GM23338 (cell line): ENCODE measurements at regions not wholly inside any gene's neighbourhood (a gene's known extent, or its start where the extent isn't known, plus 50 kb on each side); places are given as distances from the start of the nearest gene placed in this dataset.

Experiments used
- ATAC-seq: fragments of 200-7000 bp; cut with Tn5 transposase; 3 replicates; pipeline ENCODE4 v1.9.1; 2020
- DNase-seq: peaks from one replicate; pipeline ENCODE4 v3.0.0-alpha.2; 2015; ENCODE audit warnings: low spot score
- H2AFZ ChIP-seq: fragments of 200-600 bp; sonication (generic); 2 replicates; pipeline ENCODE4 v1.8.0; 2016; ENCODE audit warnings: antibody characterized with exemption, mild to moderate bottlenecking, moderate library complexity
- H3F3A ChIP-seq: fragments of 200-600 bp; sonication (generic); replicated peaks from 2 replicates; pipeline ENCODE4 v1.8.0; 2017; ENCODE audit warnings: antibody characterized with exemption, mixed run types, low read depth
- H3K27ac ChIP-seq: fragments of 200-600 bp; sonication (generic); 2 replicates; pipeline ENCODE4 v1.6.1; 2016; ENCODE audit warnings: low read depth
- H3K27me3 ChIP-seq: fragments of 200-600 bp; sonication (generic); 2 replicates; pipeline ENCODE4 v1.8.0; 2016; ENCODE audit warnings: mild to moderate bottlenecking, mixed run types, moderate library complexity; ENCODE audit not compliant: insufficient read depth
- H3K36me3 ChIP-seq: fragments of 200-600 bp; sonication (generic); 2 replicates; pipeline ENCODE4 v1.8.0; 2016; ENCODE audit warnings: mild to moderate bottlenecking; ENCODE audit not compliant: insufficient read depth
- H3K4me1 ChIP-seq: fragments of 200-600 bp; sonication (generic); 2 replicates; pipeline ENCODE4 v1.8.0; 2016; ENCODE audit warnings: mild to moderate bottlenecking, moderate library complexity; ENCODE audit not compliant: insufficient read depth
- H3K4me2 ChIP-seq: fragments of 200-600 bp; sonication (generic); 2 replicates; pipeline ENCODE4 v1.7.1; 2017; ENCODE audit warnings: mixed run types
- H3K4me3 ChIP-seq: fragments of 200-600 bp; sonication (generic); 2 replicates; pipeline ENCODE4 v1.6.1; 2016; ENCODE audit warnings: mixed run types
- H3K79me2 ChIP-seq: fragments of 200-600 bp; sonication (generic); replicated peaks from 2 replicates; pipeline ENCODE4 v1.8.0; 2017; ENCODE audit warnings: mild to moderate bottlenecking; ENCODE audit not compliant: insufficient read depth
- H3K9me2 ChIP-seq: fragments of 200-600 bp; sonication (generic); 2 replicates; pipeline ENCODE4 v1.8.0; 2017; ENCODE audit not compliant: insufficient read depth
- H4K20me1 ChIP-seq: fragments of 200-600 bp; sonication (generic); replicated peaks from 2 replicates; pipeline ENCODE4 v1.8.0; 2017; ENCODE audit warnings: mild to moderate bottlenecking; ENCODE audit not compliant: insufficient read depth
- H3K27ac Mint-ChIP-seq: 2 replicates; pipeline ENCODE4 v1.8.0; 2020; ENCODE audit warnings: inconsistent platforms, mild to moderate bottlenecking, moderate library complexity, mixed read lengths
- H3K27me3 Mint-ChIP-seq: 3 replicates; pipeline ENCODE4 v1.8.0; 2022; ENCODE audit warnings: low read depth, mild to moderate bottlenecking, moderate library complexity, mixed read lengths, inconsistent platforms; ENCODE audit not compliant: insufficient read depth, poor library complexity
- H3K36me3 Mint-ChIP-seq: 3 replicates; pipeline ENCODE4 v1.8.0; 2021; ENCODE audit warnings: low read depth, mild to moderate bottlenecking, inconsistent platforms, moderate library complexity, mixed read lengths
- H3K4me1 Mint-ChIP-seq: 3 replicates; pipeline ENCODE4 v1.8.0; 2020; ENCODE audit warnings: mild to moderate bottlenecking, inconsistent platforms, mixed read lengths
- H3K4me3 Mint-ChIP-seq: 3 replicates; pipeline ENCODE4 v1.8.0; 2021; ENCODE audit warnings: moderate library complexity, mild to moderate bottlenecking, inconsistent platforms, mixed read lengths
- H3K9me3 Mint-ChIP-seq: 3 replicates; pipeline ENCODE4 v1.8.0; 2020; ENCODE audit warnings: moderate library complexity, mild to moderate bottlenecking, inconsistent platforms, mixed read lengths
- CREB1 ChIP-seq: fragments of 250-450 bp; sonication (Bioruptor Pico); IDR thresholded peaks from 2 replicates; pipeline ENCODE4 v1.5.0; 2020; ENCODE audit warnings: low read depth, mild to moderate bottlenecking, moderate library complexity
- EZH2 ChIP-seq: fragments of 200-600 bp; sonication (generic); IDR thresholded peaks from one replicate; pipeline ENCODE4 v1.8.0; 2017; ENCODE audit warnings: antibody characterized with exemption, mild to moderate bottlenecking, low read depth; ENCODE audit not compliant: unreplicated experiment
- EZH2phosphoT487 ChIP-seq: fragments of 200-600 bp; sonication (generic); IDR thresholded peaks from one replicate; pipeline ENCODE4 v1.8.1; 2018; ENCODE audit warnings: antibody characterized with exemption; ENCODE audit not compliant: unreplicated experiment
- JUNB ChIP-seq: IDR thresholded peaks from one replicate; pipeline ENCODE4 v1.6.1; 2016; ENCODE audit warnings: antibody characterized with exemption; ENCODE audit not compliant: unreplicated experiment
- NANOG ChIP-seq: IDR thresholded peaks from 2 replicates; pipeline ENCODE4 v1.6.1; 2016; ENCODE audit warnings: antibody characterized with exemption, borderline replicate concordance
- POLR2AphosphoS5 ChIP-seq: IDR thresholded peaks from 2 replicates; pipeline ENCODE4 v1.6.1; 2016; ENCODE audit warnings: antibody characterized with exemption, low read depth
- STAT1 ChIP-seq: IDR thresholded peaks from one replicate; pipeline ENCODE4 v1.6.1; 2016; ENCODE audit warnings: antibody characterized with exemption; ENCODE audit not compliant: unreplicated experiment
- ZNF114 ChIP-seq: fragments of 250-450 bp; sonication (Bioruptor Pico); IDR thresholded peaks from 2 replicates; pipeline ENCODE4 v1.5.0; 2020; ENCODE audit warnings: mild to moderate bottlenecking, moderate library complexity
- ZNF331 ChIP-seq: fragments of 250-450 bp; sonication (Bioruptor Pico); IDR thresholded peaks from 2 replicates; pipeline ENCODE4 v1.5.0; 2020; ENCODE audit warnings: low read depth, mild to moderate bottlenecking, moderate library complexity
- TF ChIP-seq, protein P1 (sequence below): fragments of 250-450 bp; sonication (Bioruptor Pico); IDR thresholded peaks from 2 replicates; pipeline ENCODE4 v1.5.0; 2020; ENCODE audit warnings: mild to moderate bottlenecking, moderate library complexity
- TF ChIP-seq, protein P2 (sequence below): IDR thresholded peaks from 2 replicates; pipeline ENCODE4 v1.6.1; 2016; ENCODE audit warnings: antibody characterized with exemption
- TF ChIP-seq, protein P3 (sequence below), 2 experiments: fragments of 200-600 bp in 1 of 2; sonication (generic) in 1 of 2; conservative IDR thresholded peaks; 2 replicates each; pipeline versions ENCODE4 v1.5.1 to v1.6.1; 2016 to 2017; ENCODE audit warnings: antibody characterized with exemption in 2 of 2, low read depth in 2 of 2, mild to moderate bottlenecking in 2 of 2, moderate library complexity in 1 of 2
- TF ChIP-seq, protein P4 (sequence below): IDR thresholded peaks from one replicate; pipeline ENCODE4 v1.6.1; 2018; ENCODE audit warnings: antibody characterized with exemption; ENCODE audit not compliant: unreplicated experiment

DNA sequence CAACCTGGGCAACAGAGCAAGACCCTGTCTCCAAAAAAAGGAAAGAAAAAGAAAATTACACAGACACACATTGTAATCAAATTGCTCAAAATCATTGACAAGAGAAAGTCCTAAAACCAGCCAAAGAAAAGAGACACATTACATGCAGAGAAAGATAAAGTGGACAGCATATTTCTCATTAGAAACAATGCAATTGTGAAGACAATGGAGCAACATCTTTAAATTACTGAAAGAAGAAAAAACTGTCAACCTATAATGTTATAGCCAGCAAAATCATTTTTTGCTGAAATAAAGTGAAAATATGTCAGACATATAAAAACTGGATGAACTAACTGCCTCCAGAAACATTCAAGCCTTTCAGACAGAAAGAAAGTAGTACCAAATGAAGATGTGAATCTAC, 120.6 kb downstream of the TMEM167A start:
- no peaks in the 10 kb centered on the region for H3K9me2 ChIP-seq
- no peak overlapping the region for H3K4me2 ChIP-seq
- H3K36me3 ChIP-seq = peaks cover 4% of the 10 kb centered on the region; the same call in 1 of the 2 replicates
- no peaks in the 10 kb centered on the region for H4K20me1 ChIP-seq
- Mint-ChIP-seq H3K4me1 (no peaks in the 10 kb centered on the region), H3K36me3 (peaks cover 6% of the 10 kb centered on the region; the same call in 2 of the 3 replicates), H3K9me3 (peaks cover 17% of the 10 kb centered on the region), H3K4me3 (no peak overlapping the region), H3K27me3 (no peaks in the 10 kb centered on the region), H3K27ac (no peak overlapping the region)
- H3K79me2 ChIP-seq = no peaks in the 10 kb centered on the region
- no peak for DNase-seq
- no peaks in the 10 kb centered on the region for H3K27me3 ChIP-seq
- no peak for ATAC-seq
- no peaks in the 10 kb centered on the region for H3F3A ChIP-seq
- H3K27ac ChIP-seq = no peak overlapping the region
- no peak overlapping the region for H2AFZ ChIP-seq
- H3K4me3 ChIP-seq = no peak overlapping the region
- TF ChIP-seq, protein P1, sequence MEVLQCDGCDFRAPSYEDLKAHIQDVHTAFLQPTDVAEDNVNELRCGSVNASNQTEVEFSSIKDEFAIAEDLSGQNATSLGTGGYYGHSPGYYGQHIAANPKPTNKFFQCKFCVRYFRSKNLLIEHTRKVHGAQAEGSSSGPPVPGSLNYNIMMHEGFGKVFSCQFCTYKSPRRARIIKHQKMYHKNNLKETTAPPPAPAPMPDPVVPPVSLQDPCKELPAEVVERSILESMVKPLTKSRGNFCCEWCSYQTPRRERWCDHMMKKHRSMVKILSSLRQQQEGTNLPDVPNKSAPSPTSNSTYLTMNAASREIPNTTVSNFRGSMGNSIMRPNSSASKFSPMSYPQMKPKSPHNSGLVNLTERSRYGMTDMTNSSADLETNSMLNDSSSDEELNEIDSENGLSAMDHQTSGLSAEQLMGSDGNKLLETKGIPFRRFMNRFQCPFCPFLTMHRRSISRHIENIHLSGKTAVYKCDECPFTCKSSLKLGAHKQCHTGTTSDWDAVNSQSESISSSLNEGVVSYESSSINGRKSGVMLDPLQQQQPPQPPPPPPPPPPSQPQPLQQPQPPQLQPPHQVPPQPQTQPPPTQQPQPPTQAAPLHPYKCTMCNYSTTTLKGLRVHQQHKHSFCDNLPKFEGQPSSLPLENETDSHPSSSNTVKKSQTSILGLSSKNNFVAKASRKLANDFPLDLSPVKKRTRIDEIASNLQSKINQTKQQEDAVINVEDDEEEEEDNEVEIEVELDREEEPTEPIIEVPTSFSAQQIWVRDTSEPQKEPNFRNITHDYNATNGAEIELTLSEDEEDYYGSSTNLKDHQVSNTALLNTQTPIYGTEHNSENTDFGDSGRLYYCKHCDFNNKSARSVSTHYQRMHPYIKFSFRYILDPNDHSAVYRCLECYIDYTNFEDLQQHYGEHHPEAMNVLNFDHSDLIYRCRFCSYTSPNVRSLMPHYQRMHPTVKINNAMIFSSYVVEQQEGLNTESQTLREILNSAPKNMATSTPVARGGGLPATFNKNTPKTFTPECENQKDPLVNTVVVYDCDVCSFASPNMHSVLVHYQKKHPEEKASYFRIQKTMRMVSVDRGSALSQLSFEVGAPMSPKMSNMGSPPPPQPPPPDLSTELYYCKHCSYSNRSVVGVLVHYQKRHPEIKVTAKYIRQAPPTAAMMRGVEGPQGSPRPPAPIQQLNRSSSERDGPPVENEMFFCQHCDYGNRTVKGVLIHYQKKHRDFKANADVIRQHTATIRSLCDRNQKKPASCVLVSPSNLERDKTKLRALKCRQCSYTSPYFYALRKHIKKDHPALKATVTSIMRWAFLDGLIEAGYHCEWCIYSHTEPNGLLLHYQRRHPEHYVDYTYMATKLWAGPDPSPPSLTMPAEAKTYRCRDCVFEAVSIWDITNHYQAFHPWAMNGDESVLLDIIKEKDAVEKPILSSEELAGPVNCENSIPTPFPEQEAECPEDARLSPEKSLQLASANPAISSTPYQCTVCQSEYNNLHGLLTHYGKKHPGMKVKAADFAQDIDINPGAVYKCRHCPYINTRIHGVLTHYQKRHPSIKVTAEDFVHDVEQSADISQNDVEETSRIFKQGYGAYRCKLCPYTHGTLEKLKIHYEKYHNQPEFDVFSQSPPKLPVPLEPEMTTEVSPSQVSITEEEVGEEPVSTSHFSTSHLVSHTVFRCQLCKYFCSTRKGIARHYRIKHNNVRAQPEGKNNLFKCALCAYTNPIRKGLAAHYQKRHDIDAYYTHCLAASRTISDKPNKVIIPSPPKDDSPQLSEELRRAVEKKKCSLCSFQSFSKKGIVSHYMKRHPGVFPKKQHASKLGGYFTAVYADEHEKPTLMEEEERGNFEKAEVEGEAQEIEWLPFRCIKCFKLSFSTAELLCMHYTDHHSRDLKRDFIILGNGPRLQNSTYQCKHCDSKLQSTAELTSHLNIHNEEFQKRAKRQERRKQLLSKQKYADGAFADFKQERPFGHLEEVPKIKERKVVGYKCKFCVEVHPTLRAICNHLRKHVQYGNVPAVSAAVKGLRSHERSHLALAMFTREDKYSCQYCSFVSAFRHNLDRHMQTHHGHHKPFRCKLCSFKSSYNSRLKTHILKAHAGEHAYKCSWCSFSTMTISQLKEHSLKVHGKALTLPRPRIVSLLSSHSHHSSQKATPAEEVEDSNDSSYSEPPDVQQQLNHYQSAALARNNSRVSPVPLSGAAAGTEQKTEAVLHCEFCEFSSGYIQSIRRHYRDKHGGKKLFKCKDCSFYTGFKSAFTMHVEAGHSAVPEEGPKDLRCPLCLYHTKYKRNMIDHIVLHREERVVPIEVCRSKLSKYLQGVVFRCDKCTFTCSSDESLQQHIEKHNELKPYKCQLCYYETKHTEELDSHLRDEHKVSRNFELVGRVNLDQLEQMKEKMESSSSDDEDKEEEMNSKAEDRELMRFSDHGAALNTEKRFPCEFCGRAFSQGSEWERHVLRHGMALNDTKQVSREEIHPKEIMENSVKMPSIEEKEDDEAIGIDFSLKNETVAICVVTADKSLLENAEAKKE (CRISPR knock-in tag) = no peak
- TF ChIP-seq ZNF114 (CRISPR knock-in tag) = no peak
- no peak for TF ChIP-seq JUNB
- TF ChIP-seq, protein P2, sequence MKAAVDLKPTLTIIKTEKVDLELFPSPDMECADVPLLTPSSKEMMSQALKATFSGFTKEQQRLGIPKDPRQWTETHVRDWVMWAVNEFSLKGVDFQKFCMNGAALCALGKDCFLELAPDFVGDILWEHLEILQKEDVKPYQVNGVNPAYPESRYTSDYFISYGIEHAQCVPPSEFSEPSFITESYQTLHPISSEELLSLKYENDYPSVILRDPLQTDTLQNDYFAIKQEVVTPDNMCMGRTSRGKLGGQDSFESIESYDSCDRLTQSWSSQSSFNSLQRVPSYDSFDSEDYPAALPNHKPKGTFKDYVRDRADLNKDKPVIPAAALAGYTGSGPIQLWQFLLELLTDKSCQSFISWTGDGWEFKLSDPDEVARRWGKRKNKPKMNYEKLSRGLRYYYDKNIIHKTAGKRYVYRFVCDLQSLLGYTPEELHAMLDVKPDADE = no peak
- TF ChIP-seq, protein P3, sequence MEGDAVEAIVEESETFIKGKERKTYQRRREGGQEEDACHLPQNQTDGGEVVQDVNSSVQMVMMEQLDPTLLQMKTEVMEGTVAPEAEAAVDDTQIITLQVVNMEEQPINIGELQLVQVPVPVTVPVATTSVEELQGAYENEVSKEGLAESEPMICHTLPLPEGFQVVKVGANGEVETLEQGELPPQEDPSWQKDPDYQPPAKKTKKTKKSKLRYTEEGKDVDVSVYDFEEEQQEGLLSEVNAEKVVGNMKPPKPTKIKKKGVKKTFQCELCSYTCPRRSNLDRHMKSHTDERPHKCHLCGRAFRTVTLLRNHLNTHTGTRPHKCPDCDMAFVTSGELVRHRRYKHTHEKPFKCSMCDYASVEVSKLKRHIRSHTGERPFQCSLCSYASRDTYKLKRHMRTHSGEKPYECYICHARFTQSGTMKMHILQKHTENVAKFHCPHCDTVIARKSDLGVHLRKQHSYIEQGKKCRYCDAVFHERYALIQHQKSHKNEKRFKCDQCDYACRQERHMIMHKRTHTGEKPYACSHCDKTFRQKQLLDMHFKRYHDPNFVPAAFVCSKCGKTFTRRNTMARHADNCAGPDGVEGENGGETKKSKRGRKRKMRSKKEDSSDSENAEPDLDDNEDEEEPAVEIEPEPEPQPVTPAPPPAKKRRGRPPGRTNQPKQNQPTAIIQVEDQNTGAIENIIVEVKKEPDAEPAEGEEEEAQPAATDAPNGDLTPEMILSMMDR (conservative IDR thresholded peaks at IDR 0.05; ENCODE audit: low read depth in 2 of 2) = no peak
- TF ChIP-seq EZH2 = no peak
- no peak for TF ChIP-seq STAT1
- TF ChIP-seq CREB1 (CRISPR knock-in tag) = no peak
- no peak for TF ChIP-seq EZH2phosphoT487
- TF ChIP-seq POLR2AphosphoS5 = no peak
- TF ChIP-seq ZNF331 (CRISPR knock-in tag) = no peak
- TF ChIP-seq, protein P4, sequence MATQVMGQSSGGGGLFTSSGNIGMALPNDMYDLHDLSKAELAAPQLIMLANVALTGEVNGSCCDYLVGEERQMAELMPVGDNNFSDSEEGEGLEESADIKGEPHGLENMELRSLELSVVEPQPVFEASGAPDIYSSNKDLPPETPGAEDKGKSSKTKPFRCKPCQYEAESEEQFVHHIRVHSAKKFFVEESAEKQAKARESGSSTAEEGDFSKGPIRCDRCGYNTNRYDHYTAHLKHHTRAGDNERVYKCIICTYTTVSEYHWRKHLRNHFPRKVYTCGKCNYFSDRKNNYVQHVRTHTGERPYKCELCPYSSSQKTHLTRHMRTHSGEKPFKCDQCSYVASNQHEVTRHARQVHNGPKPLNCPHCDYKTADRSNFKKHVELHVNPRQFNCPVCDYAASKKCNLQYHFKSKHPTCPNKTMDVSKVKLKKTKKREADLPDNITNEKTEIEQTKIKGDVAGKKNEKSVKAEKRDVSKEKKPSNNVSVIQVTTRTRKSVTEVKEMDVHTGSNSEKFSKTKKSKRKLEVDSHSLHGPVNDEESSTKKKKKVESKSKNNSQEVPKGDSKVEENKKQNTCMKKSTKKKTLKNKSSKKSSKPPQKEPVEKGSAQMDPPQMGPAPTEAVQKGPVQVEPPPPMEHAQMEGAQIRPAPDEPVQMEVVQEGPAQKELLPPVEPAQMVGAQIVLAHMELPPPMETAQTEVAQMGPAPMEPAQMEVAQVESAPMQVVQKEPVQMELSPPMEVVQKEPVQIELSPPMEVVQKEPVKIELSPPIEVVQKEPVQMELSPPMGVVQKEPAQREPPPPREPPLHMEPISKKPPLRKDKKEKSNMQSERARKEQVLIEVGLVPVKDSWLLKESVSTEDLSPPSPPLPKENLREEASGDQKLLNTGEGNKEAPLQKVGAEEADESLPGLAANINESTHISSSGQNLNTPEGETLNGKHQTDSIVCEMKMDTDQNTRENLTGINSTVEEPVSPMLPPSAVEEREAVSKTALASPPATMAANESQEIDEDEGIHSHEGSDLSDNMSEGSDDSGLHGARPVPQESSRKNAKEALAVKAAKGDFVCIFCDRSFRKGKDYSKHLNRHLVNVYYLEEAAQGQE = no peak
- TF ChIP-seq NANOG = no peak
- no peaks in the 10 kb centered on the region for H3K4me1 ChIP-seq
